ENCODE measurements at regions not wholly inside any gene's neighbourhood (a gene's known extent, or its start where the extent isn't known, plus 50 kb on each side); places are given as distances from the start of the nearest gene placed in this dataset.

GRCh38 chr14:106549064-106549463 is 1022.7 kb downstream of the TMEM121 start:
- Histone ChIP-seq H3K9ac (replicated peaks in 1 of 4; ENCODE audit: extremely low read depth in 1 of 4, low read depth in 3 of 4, low read length in 3 of 4) (no peak overlapping the region), H3K23me2 (ENCODE audit: low read depth, low read length) (no peaks in the 10 kb centered on the region)
- FAIRE-seq = no peak
- no peak for TF ChIP-seq CHD7 (IDR thresholded peaks at IDR 0.05; ENCODE audit: insufficient replicate concordance, low read length)

More at GRCh38 chr14:106549064-106549463, 1022.7 kb downstream of the TMEM121 start:
- H3K14ac ChIP-seq (ENCODE audit: insufficient read length) = no peak overlapping the region
- WGBS, 2 experiments (ENCODE audit: extremely low coverage in 1 of 2, insufficient coverage in 1 of 2, insufficient read length in 1 of 2, insufficient replicate concordance in 2 of 2, low coverage in 1 of 2, low lambda C conversion rate in 2 of 2, missing lambda C conversion rate in 1 of 2) = 100% methylated on average over 1 of the region's 1 CpG; no CpG with 5 or more reads in 1 of the 2 experiments
- no peak overlapping the region for H2BK20ac ChIP-seq (ENCODE audit: low read length)
- no peak overlapping the region for H2AFZ ChIP-seq (ENCODE audit: low read length)
- H3K27me3 ChIP-seq (replicated peaks in 1 of 4; ENCODE audit: control insufficient read depth in 3 of 4, extremely low read depth in 1 of 4, insufficient read depth in 3 of 4, low read length in 3 of 4) = no peaks in the 10 kb centered on the region
- H3K4me3 ChIP-seq (ENCODE audit: extremely low read depth in 1 of 4, insufficient read depth in 2 of 4, low read depth in 3 of 4, low read length in 4 of 4) = no peak overlapping the region
- H2BK5ac ChIP-seq (ENCODE audit: low read depth, low read length) = no peak overlapping the region
- no peak overlapping the region for H4K91ac ChIP-seq (replicated peaks; ENCODE audit: insufficient read length, low read length)
- no peaks in the 10 kb centered on the region for H4K20me1 ChIP-seq (replicated peaks in 1 of 2; ENCODE audit: control insufficient read depth in 1 of 2, insufficient read depth in 2 of 2, low read length in 2 of 2)
- H3K79me2 ChIP-seq (ENCODE audit: control insufficient read depth in 1 of 2, insufficient read depth in 2 of 2, low read length in 2 of 2) = no peaks in the 10 kb centered on the region
- H3K27ac ChIP-seq (ENCODE audit: low read depth, low read length) = no peak overlapping the region
- no peak overlapping the region for H2BK15ac ChIP-seq (ENCODE audit: low read length)
- no peak overlapping the region for H3K56ac ChIP-seq (replicated peaks; ENCODE audit: insufficient read length, low read depth, low read length)
- H2BK120ac ChIP-seq (replicated peaks; ENCODE audit: low read depth, low read length) = no peak overlapping the region
- H3K4ac ChIP-seq (replicated peaks; ENCODE audit: insufficient read length, low read depth, low read length) = no peak overlapping the region
- H4K8ac ChIP-seq (ENCODE audit: extremely low read depth, insufficient read depth, low read length) = no peak overlapping the region
- H3K36me3 ChIP-seq (ENCODE audit: control insufficient read depth in 2 of 4, insufficient read depth in 4 of 4, low read length in 3 of 4) = no peaks in the 10 kb centered on the region
- H3K4me1 ChIP-seq (replicated peaks in 1 of 4; ENCODE audit: control insufficient read depth in 3 of 4, insufficient read depth in 4 of 4, low read length in 3 of 4) = no peaks in the 10 kb centered on the region
- no peak overlapping the region for H4K5ac ChIP-seq (ENCODE audit: insufficient read length, low read depth, low read length)
- no peak overlapping the region for H3K4me2 ChIP-seq (ENCODE audit: insufficient read depth in 1 of 2, low read depth in 2 of 2, low read length in 2 of 2)
- DNase-seq (ENCODE audit: low read depth in 1 of 2, low spot score in 2 of 2) = no peak
- no peak overlapping the region for H2BK12ac ChIP-seq (ENCODE audit: low read depth, low read length)
- no peak overlapping the region for H3K18ac ChIP-seq (ENCODE audit: extremely low read depth, low read length)
- no peaks in the 10 kb centered on the region for H3K79me1 ChIP-seq (ENCODE audit: low read depth, low read length)
- peaks cover 77 to 80% of the 10 kb centered on the region in 2 experiments for H3K9me3 ChIP-seq (ENCODE audit: insufficient read depth in 2 of 2, low read depth in 1 of 2, low read length in 1 of 2)
- CTCF ChIA-PET (ENCODE audit: partially characterized antibody) = no interaction called here
- no peak overlapping the region for H2AK5ac ChIP-seq (ENCODE audit: low read depth, low read length)
- H3K23ac ChIP-seq (ENCODE audit: insufficient read length) = no peak overlapping the region
- POLR2A ChIA-PET (ENCODE audit: partially characterized antibody) = no interaction called here

Measured in H1 (cell line).